HG03097 (cell line): ENCODE measurements at regions not wholly inside any gene's neighbourhood (a gene's known extent, or its start where the extent isn't known, plus 50 kb on each side); places are given as distances from the start of the nearest gene placed in this dataset.
"Not testable (repeated sequence)": the region's sequence is repeated elsewhere in the genome, so short reads cannot be mapped to it uniquely, and the experiment has no call there.

Experiments used
- ATAC-seq: cut with Tn5 transposase; IDR thresholded peaks from one replicate; pipeline ENCODE4 v1.9.1; 2021; ENCODE audit not compliant: unreplicated experiment, low FRiP score

DNA sequence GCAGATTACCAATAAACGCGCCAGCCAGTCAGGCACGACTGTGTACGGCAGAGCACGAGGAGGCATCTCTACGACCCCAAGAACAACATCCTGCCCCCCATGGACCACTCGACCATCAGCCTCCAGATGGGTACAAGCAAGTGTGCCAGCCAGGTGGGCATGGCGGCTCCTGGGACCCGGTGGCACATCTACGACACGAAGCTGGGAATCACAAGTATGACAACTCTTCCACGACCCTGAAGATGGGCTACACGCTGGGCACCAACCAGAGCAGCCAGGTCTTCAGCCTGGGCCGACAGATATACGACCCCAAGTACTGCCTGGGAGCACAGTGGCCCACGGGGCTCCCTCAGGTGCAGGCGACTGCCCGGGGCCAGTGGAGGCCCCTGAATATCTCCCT, 217.6 kb downstream of the POTED start:
- ATAC-seq: no peak

DNA sequence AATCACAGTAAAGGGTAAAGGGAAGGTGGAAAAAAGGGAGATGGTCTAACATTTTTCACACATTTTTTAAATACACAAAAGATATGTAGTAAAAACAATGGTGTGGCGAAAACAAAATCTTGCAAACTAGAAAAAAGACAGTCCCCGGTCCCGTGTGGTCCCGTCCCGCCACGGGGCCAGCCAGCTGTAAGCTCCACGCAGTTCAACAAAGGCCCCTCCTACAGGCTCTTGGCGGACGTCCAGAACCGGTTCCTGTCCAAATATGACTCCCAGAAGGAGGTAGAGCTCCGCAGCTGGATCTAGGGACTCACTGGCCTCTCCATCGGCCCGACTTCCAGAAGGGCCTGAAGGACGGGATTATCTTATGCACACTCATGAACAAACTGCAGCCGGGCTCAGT, 216.9 kb downstream of the POTED start:
- not testable (repeated sequence) for ATAC-seq

DNA sequence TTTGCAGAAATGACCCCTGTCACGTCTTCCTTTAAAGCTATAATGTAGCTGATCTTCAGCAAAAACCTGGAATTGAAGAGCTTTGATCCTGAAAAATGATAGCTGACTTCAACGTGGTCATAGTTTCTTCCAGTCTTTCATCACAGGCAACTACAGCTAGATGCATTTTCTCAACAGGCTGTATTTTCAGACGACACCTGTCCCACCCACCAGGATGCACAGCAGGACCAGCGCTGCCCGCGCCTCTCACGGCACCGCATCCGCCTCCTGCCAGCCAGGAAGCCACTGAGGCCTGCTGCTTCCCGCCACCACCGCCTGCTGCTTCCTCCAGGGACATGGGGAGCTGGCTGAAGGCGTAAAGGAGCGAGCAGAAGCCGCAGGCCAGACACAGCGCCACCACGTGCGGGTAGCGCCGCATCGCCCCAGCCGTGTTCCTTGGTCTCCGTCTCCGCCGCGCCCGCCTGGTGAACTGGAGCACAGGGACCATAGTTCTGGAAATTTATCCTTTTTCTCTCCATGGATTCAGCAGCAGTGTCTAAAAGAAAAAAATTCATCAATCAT, 215.7 kb downstream of the POTED start:
- ATAC-seq: not testable (repeated sequence)

DNA sequence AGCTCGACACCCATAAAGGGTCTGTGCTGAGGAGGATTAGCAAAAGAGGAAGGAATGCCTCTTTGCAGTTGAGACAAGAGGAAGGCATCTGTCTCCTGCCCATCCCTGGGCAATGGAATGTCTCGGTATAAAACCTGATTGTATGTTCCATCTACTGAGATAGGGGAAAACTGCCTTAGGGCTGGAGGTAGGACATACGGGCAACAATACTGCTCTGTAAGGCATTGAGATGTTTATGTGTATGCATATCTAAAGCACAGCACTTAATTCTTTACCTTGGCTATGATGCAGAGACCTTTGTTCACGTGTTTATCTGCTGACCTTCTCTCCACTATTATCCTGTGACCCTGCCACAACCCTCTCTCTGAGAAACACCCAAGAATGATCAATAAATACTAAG, 210.7 kb downstream of the POTED start:
- not testable (repeated sequence) for ATAC-seq

DNA sequence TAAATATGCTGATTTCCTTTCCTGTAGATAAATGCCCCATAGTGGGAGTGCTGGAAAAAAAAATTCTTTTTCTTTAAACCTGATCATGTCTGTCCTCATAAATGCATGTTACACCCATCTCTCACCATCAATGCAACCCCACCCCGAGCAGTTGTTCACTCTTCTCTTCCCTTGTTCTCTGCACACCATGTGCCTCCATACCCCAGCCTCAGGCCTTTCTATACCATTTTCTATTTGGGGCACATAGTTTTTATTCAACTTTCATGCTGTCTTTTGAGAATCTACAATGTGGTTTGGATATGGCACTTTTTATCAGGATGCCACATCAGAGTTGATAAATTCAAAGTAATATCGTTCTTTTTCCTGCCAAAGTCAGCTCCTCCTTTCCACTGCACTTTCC, 202.6 kb downstream of the POTED start:
- not testable (repeated sequence) for ATAC-seq

DNA sequence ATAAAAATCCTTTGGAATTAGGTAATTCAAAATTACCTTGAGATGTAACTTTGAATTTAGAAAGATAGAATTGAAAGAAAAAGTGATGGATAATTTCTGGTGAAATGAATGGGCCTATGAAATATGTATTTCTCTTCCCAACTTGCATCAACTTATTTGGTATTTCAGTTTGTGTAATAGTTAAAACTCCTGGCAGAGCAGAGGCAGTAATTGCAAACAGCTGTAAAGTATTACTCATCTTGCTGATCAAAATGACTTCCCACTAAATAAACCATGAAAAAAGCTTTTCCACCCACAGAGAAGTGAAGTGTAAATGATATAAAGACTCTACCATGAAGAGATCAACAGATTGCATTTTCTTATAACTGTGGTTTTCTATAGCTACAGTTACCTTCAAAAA, 201.0 kb downstream of the POTED start:
- not testable (repeated sequence) for ATAC-seq

DNA sequence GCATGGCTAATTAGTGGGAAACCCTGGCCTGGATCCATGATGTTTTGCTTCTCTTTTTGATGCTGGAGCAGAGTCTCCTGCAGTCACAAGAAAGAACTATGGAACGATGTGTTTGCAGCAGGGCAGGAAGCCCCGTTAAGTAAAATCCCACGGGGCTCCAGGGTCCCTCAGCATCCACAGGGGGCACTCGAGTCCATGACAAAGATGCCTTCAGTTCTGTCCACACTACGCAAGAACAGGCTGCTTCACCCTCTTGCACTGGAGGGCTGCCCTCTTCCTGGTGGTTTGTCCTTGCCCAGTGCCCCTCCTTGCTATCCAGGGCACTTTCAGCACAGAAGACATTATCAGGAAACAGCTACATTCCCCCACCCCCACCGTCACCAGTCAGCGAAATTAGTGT, 196.9 kb downstream of the POTED start:
- ATAC-seq: not testable (repeated sequence)

DNA sequence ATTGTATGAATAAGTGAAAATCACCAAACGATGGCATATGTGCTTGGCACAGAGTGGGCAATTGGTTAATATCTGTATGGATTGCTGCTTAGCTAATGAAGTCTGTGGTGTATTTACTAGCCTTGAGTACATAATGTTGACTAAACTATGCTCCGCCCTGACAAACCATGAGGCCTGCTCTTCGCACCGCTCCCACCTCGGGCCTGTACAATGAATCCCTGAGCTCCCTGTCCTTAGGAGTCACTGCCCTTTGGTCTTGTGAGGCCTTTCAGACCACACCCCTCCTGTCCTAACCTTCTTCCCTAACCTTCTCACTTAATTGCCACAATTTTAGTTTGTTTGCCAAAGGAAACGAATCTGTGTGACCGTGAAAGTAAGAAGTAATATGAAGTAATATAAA, 193.2 kb downstream of the POTED start:
- ATAC-seq: not testable (repeated sequence)
